GM04504 (cell line): ENCODE measurements at regions not wholly inside any gene's neighbourhood (a gene's known extent, or its start where the extent isn't known, plus 50 kb on each side); places are given as distances from the start of the nearest gene placed in this dataset.
A peak's percentile ranks its signal among the peaks of the same experiment; 100 is the strongest.

ENCODE experiments used
- DNase-seq: peaks from one replicate; pipeline ENCODE4 v3.0.0-alpha.2; 2012; ENCODE audit warnings: low read depth

- no peak for DNase-seq
Observed at GRCh38 chr14:86057018-86057667, 527.2 kb downstream of the FLRT2 start.

- DNase-seq, result no peak
Observed at GRCh38 chr14:86055512-86056075, 525.6 kb downstream of the FLRT2 start.

- DNase-seq, result no peak
Observed at GRCh38 chr14:86052868-86053267, 522.9 kb downstream of the FLRT2 start.

- DNase-seq, result no peak
Observed at GRCh38 chr14:86050757-86051156, 520.8 kb downstream of the FLRT2 start.

- DNase-seq, result no peak
Observed at GRCh38 chr14:86050072-86050683, 520.2 kb downstream of the FLRT2 start.

- DNase-seq, result no peak
Observed at GRCh38 chr14:86039176-86039575, 509.2 kb downstream of the FLRT2 start.

GRCh38 chr14:86038387-86039042 is 508.6 kb downstream of the FLRT2 start:
- peak; percentile 19 for DNase-seq

GRCh38 chr14:86035882-86036281 is 505.9 kb downstream of the FLRT2 start:
- no peak for DNase-seq

- DNase-seq, result no peak
Observed at GRCh38 chr14:86027990-86028389, 498.0 kb downstream of the FLRT2 start.

- DNase-seq, result no peak
Observed at GRCh38 chr14:86027144-86027543, 497.2 kb downstream of the FLRT2 start.

GRCh38 chr14:86022031-86022629 is 492.2 kb downstream of the FLRT2 start:
- DNase-seq, result peak; percentile 60

GRCh38 chr14:86020841-86021240 is 490.9 kb downstream of the FLRT2 start:
- no peak for DNase-seq

GRCh38 chr14:86015941-86016340 is 486.0 kb downstream of the FLRT2 start:
- DNase-seq, result no peak

- DNase-seq, result no peak
Observed at GRCh38 chr14:86015511-86015910, 485.6 kb downstream of the FLRT2 start.

GRCh38 chr14:86013641-86014040 is 483.7 kb downstream of the FLRT2 start:
- DNase-seq, result no peak

GRCh38 chr14:86012461-86012860 is 482.5 kb downstream of the FLRT2 start:
- DNase-seq, result no peak

- DNase-seq, result peak; percentile 10
Observed at GRCh38 chr14:86003998-86004397, 474.1 kb downstream of the FLRT2 start.

GRCh38 chr14:85996551-85996950 is 466.6 kb downstream of the FLRT2 start:
- DNase-seq, result no peak

GRCh38 chr14:85991156-85991555 is 461.2 kb downstream of the FLRT2 start:
- DNase-seq, result no peak

GRCh38 chr14:85987907-85988306 is 458.0 kb downstream of the FLRT2 start:
- DNase-seq, result no peak

- DNase-seq, result no peak
Observed at GRCh38 chr14:85987292-85987691, 457.3 kb downstream of the FLRT2 start.

GRCh38 chr14:85978582-85979250 is 448.8 kb downstream of the FLRT2 start:
- no peak for DNase-seq
